DMS153 treated with DMSO at 0.1 percent for 48 hours (cell line): ENCODE measurements at regions not wholly inside any gene's neighbourhood (a gene's known extent, or its start where the extent isn't known, plus 50 kb on each side); places are given as distances from the start of the nearest gene placed in this dataset.

Source experiments
- DNase-seq: peaks from one replicate; lab custom pipeline; 2025; ENCODE audit not compliant: unreplicated experiment; lab: John Stamatoyannopoulos, UW

DNA sequence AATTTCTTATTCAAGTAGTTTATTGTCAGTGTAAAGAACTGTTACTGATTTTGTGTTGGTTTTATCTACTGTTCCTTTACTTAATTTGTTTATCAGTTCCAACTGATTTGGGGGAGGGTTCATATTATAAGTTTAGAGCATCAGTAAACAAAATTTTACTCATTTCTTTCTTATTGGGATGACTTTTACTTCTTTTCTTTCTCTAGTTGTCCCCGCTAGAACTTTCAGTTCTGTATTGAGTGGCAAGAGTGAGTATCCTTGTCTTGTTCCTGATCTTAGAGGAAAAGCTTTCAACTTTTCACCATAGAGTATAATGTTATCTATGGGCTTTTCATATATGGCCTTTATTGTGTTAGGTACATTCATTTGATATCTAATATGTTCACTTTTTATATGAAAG lies 584.1 kb downstream of the LRFN5 start:
- no peak for DNase-seq

DNA sequence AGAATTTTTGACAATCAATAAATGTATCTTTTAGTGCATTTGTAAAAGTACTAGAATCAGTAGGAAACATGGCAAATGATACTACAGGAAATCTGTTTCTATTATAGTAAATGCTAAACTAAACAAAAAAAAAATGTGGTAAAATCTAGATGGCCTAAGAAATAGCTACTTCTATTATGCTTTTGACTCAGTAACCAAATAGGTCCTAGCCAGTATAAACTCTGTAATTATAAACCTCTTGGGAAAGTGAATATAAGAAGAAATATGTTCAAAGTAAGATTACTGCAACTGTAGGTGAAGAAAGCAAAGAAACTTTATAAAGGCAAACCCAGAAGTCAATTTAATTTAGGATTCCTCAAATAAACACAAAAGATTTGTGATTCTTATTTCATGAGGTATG lies 581.2 kb downstream of the LRFN5 start:
- DNase-seq, result no peak

DNA sequence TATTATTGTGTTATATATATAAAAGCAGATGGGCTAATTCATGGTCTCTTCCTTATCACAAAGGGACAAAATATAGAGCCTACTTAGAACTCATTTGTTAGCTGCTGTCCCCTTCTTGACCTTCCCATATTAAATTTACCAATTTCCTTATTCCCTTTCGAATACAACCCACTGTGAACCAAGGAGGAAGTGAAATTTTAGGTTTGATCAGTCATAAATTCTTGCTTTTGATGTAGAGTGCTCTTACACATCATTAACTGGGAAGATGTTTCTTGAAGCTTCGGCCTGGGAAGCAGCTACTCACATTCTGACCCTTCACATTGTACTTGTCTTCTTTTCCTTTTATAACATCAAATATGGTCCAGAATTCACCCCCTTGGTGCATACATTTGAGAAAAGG lies 579.0 kb downstream of the LRFN5 start:
- no peak for DNase-seq

DNA sequence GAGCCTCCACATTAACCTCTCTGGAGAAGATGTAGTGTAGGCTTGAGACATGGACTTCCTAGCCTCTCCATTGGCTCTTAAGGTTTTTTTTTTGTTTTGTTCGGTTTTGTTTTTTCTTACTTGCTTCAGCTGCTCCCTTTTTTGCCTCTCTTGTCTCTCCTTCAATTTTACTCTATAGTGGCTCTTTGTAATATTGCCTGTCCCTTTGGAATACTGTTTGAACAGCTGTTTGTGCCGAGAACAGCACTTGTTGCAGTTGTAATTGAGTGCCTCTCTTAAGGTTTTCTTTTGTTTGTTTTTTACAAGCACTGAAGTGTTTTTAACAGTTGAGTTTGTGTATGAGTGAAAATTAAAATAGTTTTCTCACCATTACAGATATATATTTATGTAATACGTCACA lies 567.7 kb downstream of the LRFN5 start:
- peak; percentile 86 for DNase-seq

DNA sequence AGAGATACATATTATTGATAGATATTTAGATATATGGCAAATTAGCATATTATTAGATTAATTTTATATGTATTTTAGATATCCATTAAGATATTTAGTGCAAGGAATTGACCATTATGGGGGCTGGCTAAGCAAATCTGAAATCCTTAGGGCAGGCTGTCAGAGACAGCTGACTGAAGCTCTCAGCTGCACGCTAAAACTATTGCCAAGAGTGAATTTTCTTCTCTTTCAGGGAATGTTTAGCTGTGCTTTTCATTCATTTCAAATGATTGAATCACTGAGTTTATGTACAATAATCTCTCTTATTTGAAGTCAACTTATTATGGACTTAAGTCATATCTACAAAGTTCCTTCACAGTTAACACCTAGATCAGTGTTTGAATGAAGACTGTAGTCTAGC lies 566.5 kb downstream of the LRFN5 start:
- DNase-seq, result no peak

DNA sequence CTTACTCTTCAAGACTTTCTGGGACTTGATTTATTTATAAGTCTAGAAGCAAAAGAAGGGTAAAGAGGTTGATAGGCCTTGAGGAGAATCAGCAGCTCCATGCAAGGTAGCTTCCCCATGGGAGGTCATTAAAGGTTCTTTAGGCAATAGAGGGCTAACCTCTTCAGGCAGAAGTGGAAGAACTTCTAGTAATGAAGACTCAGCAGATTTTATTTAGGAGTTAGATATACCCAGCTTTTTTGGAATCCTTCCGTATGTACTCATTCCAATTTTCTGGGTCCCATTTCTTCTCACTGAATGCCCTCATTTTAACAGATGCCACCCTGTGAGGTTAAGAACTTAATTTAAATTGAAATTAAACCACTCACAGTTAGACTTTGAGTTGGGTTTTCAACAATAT lies 565.6 kb downstream of the LRFN5 start:
- no peak for DNase-seq

DNA sequence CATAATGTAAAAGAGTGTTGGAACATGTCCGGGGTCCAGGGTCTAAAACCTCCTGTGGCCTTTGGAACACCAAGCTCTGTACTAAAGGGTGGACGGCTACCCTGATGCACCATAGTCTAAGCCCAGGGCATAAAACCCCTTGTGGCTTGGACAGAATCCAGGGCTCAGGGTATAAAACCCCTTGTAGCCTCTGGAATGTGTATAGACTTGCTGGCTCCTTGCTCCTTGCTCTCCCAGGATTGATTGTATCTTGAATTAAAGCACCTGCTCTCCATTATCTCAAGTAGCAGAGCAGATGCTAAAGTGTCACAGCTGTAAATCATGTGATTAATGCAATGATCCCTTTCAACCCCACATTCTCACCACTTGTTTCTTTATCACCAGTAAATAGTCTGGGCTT lies 556.5 kb downstream of the LRFN5 start:
- no peak for DNase-seq

DNA sequence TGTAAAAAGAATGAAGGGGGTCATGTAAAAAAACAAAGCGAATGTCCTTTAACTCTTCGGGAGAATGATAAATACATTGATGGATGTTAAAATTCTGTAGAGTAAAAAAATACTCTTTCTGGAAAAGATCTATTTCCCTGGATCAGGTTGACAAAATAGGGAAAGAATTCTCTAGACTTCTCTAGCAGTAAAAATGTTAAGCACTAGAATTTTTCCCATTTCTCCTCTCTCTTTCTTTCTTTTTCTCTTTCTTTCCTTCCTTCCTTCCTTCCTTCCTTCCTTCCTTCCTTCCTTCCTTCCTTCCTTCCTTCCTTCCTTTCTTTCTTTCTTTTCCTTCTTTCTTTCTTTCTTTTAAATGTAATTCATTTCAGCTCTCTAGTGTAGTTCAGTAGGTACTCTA lies 552.5 kb downstream of the LRFN5 start:
- DNase-seq, result no peak

DNA sequence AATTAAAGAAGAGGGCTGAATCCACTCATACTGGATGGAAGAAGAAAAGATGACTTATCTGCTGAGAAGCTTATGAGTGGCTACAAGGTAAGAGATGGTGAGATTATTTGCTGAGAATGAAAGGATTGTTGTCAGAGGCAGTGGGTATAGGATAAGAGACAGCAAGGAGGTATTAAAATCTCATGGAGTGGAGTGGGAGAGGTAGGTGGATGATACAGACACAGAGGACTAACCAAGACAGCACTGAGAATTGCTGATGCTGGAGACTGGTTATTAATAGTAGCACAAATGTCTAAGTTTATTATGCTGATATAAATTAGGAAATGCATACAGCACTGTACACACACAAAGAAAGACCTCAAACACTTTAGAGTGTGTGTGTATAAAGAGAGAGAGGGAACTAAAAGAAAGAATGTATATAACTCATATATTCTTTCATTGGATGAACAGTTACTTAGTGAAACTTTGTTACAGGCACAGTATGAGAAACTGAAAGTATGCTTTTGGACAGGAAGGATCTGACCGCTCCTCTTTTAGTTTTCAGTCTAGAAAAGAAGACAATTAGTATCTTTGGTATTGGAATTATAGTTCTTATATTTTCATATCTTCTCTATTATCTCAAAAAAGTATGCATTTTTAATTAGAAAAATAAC lies 543.1 kb downstream of the LRFN5 start:
- no peak for DNase-seq

DNA sequence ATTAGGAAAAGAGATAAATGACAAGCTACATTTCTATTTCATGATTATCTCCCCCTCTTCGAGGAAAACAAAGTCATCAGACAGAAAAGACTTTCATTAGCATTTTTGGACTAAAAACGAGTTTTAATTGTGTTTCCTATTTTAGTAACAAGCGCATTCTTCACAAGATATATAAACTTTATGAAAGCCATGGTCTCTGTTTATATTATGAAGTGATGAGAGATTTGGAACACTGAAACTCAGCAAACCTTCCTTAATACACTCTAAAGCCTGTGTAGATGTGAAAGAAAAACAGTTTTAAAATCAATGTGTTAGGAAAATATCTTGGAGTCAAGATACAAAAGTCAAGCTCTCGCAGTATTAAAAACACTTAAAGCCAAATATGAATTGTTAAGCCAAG lies 539.1 kb downstream of the LRFN5 start:
- DNase-seq, result no peak

DNA sequence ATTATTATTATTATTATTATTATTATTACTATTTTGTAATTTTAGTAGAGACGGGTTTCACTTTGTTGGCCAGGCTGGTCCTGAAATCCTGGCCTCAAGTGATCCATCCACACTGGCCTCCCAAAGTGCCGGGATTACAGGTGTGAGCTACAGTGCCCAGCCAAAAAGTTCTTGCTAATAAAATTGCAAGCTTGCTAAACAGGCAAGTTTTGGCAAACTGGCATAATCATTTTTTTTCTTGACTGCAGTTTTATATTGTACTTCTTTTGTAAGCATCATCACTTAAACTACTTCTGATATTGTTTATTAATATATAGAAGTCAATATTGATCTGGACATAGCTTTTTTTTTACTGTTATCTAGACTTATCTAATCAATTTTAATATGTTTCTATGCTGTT lies 536.4 kb downstream of the LRFN5 start:
- DNase-seq, result no peak

DNA sequence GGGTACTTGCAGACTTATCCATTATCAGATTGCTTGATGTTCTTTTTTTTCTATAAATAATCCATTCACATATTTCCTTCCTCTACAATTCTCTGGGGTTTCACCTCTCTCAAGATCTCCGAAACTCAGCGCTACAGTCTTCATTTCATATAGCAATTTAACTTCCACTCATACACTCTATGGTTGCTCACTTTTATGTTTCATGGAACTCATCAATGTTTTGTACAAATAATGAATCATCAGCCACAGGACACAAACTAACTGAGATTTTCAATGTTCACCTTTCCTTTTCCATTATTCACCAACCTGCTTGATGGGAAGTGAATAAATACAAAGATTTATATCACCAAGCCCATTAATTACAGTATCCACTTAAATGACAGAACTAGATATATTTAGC lies 534.7 kb downstream of the LRFN5 start:
- DNase-seq, result no peak

DNA sequence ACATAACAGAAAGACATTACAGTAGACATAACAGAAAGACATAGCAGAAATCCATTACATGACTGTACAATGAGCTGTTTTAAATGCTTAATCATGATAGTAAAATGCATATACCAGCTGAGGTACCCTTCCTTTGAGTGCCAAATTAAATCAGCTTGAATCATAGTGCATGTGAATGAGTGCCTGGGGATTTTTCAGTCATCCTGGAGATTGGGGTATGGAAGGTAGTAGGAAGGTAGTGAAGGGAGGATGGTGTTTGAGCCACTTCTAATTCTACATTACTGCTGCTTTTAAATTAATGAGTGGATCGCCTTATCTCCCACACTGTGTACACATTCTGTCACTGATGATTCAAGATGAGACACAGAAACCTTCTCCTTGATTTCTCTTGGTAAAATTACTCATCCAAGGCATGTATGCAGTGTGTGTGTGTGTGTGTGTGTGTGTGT lies 534.2 kb downstream of the LRFN5 start:
- no peak for DNase-seq

DNA sequence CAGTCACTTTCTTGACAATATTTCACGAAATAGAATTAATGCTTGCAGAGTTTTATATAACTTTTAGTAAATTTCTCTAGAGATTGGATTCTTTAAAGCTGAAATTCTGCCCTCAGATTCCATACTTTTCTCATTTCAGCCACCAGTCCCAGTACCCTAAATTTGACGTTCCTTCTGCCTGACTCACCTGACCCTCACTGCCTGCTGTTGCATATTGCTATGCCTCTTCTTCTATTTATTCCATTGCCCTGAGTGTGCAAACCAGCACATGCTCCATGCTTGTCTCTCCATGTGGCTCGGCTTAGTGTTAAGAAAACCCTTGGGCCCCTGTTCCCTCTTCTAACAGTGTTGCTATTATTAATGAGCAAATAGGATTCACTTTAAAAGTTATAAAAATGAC lies 533.3 kb downstream of the LRFN5 start:
- no peak for DNase-seq

DNA sequence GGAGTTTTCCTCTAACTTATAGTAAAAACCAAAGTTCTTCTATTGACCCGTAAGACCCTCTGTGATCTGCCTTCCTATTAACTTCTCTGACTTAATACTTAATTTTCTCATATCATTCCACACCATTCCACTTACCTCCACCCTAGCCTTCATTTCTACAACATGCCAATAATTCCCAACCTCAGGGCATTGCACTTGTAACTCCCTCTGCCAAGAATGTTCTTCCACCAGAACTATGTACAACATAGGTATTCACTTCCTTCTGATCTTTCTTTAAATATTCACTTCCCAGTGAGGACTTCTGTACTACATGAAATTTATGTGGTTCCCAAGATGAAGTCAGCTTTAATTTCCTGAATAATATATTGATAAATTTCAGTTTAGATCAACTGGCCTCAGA lies 531.7 kb downstream of the LRFN5 start:
- no peak for DNase-seq

DNA sequence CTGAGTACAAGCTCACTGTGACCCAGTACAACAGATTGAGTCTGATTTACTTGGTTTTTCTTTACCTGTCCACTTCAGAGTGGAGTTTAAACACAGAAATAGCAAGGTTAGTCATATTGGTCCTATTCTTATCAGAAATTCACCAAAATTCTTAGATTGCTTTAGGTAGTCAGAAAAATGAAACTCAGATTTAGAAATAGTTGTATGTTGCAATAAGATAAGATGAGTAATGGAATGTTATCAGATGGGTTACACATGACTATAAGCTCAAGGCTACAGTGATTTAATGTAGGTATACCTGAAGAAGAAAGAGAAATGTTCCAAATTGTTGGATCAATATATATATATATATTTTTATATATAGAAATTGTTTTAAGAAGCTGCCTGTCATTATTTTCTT lies 524.1 kb downstream of the LRFN5 start:
- DNase-seq, result no peak

DNA sequence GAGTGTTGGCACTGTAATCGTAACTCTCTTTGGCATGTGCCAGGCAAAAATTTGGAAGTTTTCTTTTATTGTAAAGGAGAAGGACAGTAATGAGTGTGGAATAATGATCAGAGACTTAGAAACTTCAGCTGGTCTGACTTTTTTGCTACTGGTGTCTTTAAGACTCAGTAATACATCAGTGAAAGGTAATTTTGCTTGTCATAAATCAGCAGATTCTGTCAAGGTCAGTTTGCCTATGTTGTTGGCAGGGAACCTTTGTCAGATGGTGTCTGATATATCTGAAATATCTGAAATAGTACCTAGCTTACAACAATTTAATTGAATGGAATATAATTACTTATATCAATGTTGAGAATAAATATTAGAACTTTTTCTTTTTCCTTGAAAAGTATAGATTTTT lies 516.9 kb downstream of the LRFN5 start:
- DNase-seq, result no peak

DNA sequence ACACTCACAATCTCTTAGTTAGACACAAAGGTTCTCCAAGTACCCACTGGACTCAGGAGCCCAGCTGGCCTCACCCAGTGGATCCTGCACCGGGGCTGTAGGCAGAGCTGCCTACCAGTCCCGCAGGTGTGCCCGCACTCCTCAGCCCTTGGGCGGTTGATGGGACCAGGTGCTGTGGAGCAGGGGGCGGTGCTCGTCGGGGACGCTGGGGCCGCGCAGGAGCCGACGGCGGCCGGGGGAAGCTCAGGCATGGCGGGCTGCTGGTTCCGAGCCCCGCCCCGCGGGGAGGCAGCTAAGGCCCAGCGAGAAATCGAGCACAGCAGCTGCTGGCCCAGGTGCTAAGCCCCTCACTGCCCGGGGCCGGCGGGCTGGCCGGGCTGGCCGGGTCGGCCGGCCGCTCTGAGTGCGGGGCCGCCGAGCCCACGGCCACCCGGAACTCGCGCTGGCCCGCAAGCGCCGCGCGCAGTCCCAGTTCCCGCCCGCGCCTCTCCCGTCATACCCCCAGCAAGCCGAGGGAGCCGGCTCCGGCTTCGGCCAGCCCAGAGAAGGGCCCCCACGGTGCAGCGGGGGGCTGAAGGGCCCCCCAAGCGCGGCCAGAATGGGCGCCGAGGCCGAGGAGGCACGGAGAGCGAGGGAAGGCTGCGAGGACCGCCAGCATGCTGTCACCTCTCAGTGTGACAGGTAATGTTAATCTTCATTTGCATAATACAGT lies 506.8 kb downstream of the LRFN5 start:
- DNase-seq, result no peak

DNA sequence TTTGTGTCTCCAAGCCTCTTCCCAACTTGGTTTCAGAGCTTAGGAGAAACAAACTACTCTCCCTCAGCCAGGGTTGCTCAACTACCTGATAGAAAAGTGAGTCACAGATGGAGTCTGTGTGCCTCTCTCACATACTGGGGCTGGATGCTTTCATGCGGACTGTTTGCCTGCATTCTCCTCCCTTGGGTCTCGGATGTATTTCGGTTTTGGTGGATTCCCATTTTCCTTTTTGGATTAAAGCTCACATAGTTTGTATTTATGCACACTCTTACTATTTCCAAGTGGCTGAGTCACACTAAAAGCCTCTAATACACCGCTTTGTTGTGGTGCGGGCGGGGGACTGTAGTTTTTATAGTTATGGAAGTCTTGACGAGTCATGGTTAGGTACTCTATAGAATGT lies 505.4 kb downstream of the LRFN5 start:
- no peak for DNase-seq

DNA sequence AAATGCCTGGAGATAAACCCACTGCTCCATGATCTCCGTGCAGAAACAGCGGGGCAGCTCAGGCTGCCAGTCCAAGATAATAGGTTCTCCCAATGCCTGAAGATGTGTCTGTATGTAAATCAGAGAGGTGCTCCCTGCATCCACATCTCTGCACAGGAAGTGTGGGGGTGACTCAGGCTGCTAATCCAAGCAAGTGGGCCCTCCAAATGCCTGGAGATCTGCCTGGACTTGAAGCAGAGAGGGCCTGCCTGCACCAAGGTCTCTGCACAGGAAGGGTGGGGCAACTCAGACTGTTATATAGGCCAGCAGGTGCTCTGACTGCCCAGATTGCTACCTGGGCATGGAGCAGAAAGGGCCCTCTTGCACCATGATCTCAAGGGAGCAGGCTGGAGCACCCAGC lies 504.7 kb downstream of the LRFN5 start:
- no peak for DNase-seq

DNA sequence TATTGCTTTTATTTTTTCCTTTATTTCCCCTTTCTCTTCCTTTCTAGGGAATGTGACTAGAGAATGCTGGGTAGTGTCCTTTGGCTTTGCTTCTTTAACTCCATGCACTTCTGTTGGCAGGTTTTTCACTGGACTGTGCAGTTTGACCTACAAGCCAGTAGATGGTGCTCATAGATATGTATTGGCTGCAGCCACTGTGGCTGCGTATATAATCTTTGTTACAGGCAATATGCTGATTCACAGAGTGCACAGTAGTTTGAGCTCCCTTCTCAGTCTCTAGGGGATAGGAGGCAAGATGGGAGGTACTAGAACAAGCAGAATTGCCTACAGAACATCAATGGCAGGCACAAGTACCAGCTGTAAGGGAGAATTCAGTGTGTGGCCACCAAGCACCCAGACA lies 503.5 kb downstream of the LRFN5 start:
- no peak for DNase-seq

DNA sequence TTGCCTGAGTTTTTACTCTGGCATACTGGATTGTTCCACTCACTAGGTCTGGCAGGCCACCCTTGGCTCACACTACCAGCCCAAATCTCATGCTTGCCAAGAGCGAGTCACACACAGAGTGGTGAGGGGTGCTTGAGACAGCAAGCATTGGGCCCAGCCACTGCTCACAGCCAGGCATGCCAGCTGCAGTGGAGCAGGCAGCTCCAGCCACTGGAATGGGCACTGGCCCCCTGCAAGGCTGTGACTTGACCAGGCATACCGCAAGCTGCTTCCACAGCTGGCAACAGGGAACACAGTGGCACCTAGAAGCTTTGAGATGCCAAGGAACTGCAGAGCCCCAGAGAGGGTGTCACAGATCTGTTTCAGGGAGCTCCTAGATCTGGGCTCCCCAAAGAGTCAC lies 488.5 kb downstream of the LRFN5 start:
- DNase-seq, result no peak

DNA sequence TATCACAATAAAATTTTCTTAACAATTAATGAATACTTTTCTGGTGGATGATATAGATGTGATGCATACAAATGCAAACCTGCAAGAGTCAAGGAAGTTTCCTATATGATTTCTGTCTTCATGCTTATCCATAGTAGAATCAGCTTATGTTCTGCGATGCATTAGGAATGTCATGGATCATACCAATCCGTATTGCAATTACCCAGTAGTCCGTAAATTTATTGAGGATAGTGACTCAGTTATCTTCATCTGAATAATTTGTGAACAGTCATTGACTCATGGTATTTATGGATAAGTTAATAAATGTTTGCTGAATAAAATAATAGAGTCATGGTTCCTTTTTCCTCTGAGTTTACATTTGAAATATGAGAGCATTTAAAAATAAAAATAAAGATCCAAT lies 483.4 kb downstream of the LRFN5 start:
- DNase-seq, result no peak
